Fibroblast of skin of left biceps (primary cell): ENCODE measurements at regions not wholly inside any gene's neighbourhood (a gene's known extent, or its start where the extent isn't known, plus 50 kb on each side); places are given as distances from the start of the nearest gene placed in this dataset.
"Not testable (repeated sequence)": the region's sequence is repeated elsewhere in the genome, so short reads cannot be mapped to it uniquely, and the experiment has no call there.

Source experiments
- DNase-seq, 2 experiments: peaks; one replicate each; pipeline ENCODE4 v3.0.0-alpha.2; 2013; ENCODE audit warnings: low read depth in 2 of 2

- no peak for DNase-seq
These were observed 407.5 kb downstream of the AGTPBP1 start for GRCh38 chr9:85334228-85334627.

GRCh38 chr9:85332487-85332886 is 409.3 kb downstream of the AGTPBP1 start:
- no peak for DNase-seq

GRCh38 chr9:85331626-85332025 is 410.1 kb downstream of the AGTPBP1 start:
- DNase-seq: no peak

- DNase-seq: no peak
These were observed 419.2 kb downstream of the AGTPBP1 start for GRCh38 chr9:85322592-85322991.

GRCh38 chr9:85321561-85321960 is 420.2 kb downstream of the AGTPBP1 start:
- no peak for DNase-seq

- DNase-seq: no peak
These were observed 421.7 kb downstream of the AGTPBP1 start for GRCh38 chr9:85319936-85320656.

GRCh38 chr9:85315535-85315934 is 426.2 kb downstream of the AGTPBP1 start:
- not testable (repeated sequence) for DNase-seq

- DNase-seq: no peak
These were observed 431.2 kb downstream of the AGTPBP1 start for GRCh38 chr9:85310573-85310972.

- no peak for DNase-seq
These were observed 438.0 kb downstream of the AGTPBP1 start for GRCh38 chr9:85303757-85304134.

GRCh38 chr9:85302938-85303756 is 438.6 kb downstream of the AGTPBP1 start:
- no peak for DNase-seq

GRCh38 chr9:85298499-85298898 is 443.3 kb downstream of the AGTPBP1 start:
- no peak for DNase-seq

GRCh38 chr9:85295244-85295643 is 446.5 kb downstream of the AGTPBP1 start:
- DNase-seq: not testable (repeated sequence)

GRCh38 chr9:85292261-85292660 is 449.5 kb downstream of the AGTPBP1 start:
- DNase-seq: no peak

- no peak for DNase-seq
These were observed 450.5 kb downstream of the AGTPBP1 start for GRCh38 chr9:85291266-85291665.

GRCh38 chr9:85290019-85290418 is 451.7 kb downstream of the AGTPBP1 start:
- no peak for DNase-seq

GRCh38 chr9:85289142-85289541 is 452.6 kb downstream of the AGTPBP1 start:
- no peak for DNase-seq

GRCh38 chr9:85283421-85283820 is 458.3 kb downstream of the AGTPBP1 start:
- no peak for DNase-seq

- DNase-seq: no peak
These were observed 463.0 kb downstream of the AGTPBP1 start for GRCh38 chr9:85278769-85279168.

- no peak for DNase-seq
These were observed 465.0 kb downstream of the AGTPBP1 start for GRCh38 chr9:85276741-85277140.

GRCh38 chr9:85269811-85270210 is 471.9 kb downstream of the AGTPBP1 start:
- no peak for DNase-seq

GRCh38 chr9:85268131-85268530 is 473.6 kb downstream of the AGTPBP1 start:
- no peak for DNase-seq

GRCh38 chr9:85264695-85265094 is 477.1 kb downstream of the AGTPBP1 start:
- no peak for DNase-seq

GRCh38 chr9:85263288-85263687 is 478.5 kb downstream of the AGTPBP1 start:
- DNase-seq: no peak
